ENCODE measurements at regions not wholly inside any gene's neighbourhood (a gene's known extent, or its start where the extent isn't known, plus 50 kb on each side); places are given as distances from the start of the nearest gene placed in this dataset.

- Histone ChIP-seq H2AFZ (no peak overlapping the region), H3K9me3 (ENCODE audit: insufficient read depth, low read depth) (no peaks in the 10 kb centered on the region), H3K9me2 (ENCODE audit: insufficient read depth) (no peaks in the 10 kb centered on the region), H3K79me2 (ENCODE audit: low read depth) (no peaks in the 10 kb centered on the region), H3K27ac (no peak overlapping the region), H3K36me3 (ENCODE audit: low read depth) (no peaks in the 10 kb centered on the region), H4K20me1 (ENCODE audit: insufficient read depth) (no peaks in the 10 kb centered on the region; the same call in 1 of the 2 replicates), H3K4me2 (no peak overlapping the region), H3K4me1 (replicated peaks; ENCODE audit: insufficient read depth) (no peaks in the 10 kb centered on the region), H3F3A (ENCODE audit: insufficient read depth, low read depth) (no peaks in the 10 kb centered on the region), H3K4me3 (no peak overlapping the region), H3K27me3 (ENCODE audit: insufficient read depth, low read depth) (peaks cover 15% of the 10 kb centered on the region; the same call in 1 of the 2 replicates)
- BruUV-seq (replicated peaks), result no TSS peak
- ChIA-PET POLR2A (ENCODE audit: unreplicated experiment) (no interaction called here), CTCF (no interaction called here)
- DNase-seq, result no peak
- intact Hi-C loops (cut with micrococcal nuclease; ENCODE audit: unreplicated experiment), result no loop called here
- TF ChIP-seq EZH2 (IDR thresholded peaks at IDR 0.05; ENCODE audit: low read depth) (no peak), CTCF (conservative IDR thresholded peaks at IDR 0.05) (no peak)
Observed at GRCh38 chr2:122144884-122145283, 389.4 kb downstream of the TSN start.

GRCh38 chr2:122145856-122146255 lies 390.4 kb downstream of the TSN start:
- H2AFZ ChIP-seq, result no peak overlapping the region
- H3F3A ChIP-seq (ENCODE audit: insufficient read depth, low read depth), result no peaks in the 10 kb centered on the region
- POLR2A ChIA-PET (ENCODE audit: unreplicated experiment), result no interaction called here
- no peak overlapping the region for H3K4me2 ChIP-seq
- H3K4me3 ChIP-seq, result no peak overlapping the region
- intact Hi-C loops (cut with micrococcal nuclease; ENCODE audit: unreplicated experiment), result no loop called here
- H3K36me3 ChIP-seq (ENCODE audit: low read depth), result no peaks in the 10 kb centered on the region
- TF ChIP-seq CTCF (conservative IDR thresholded peaks at IDR 0.05) (no peak), EZH2 (IDR thresholded peaks at IDR 0.05; ENCODE audit: low read depth) (no peak)
- BruUV-seq (replicated peaks), result no TSS peak
- no peaks in the 10 kb centered on the region; the same call in 1 of the 2 replicates for H4K20me1 ChIP-seq (ENCODE audit: insufficient read depth)
- DNase-seq, result no peak
- no peaks in the 10 kb centered on the region for H3K4me1 ChIP-seq (replicated peaks; ENCODE audit: insufficient read depth)
- no peaks in the 10 kb centered on the region for H3K9me2 ChIP-seq (ENCODE audit: insufficient read depth)
- H3K27me3 ChIP-seq (ENCODE audit: insufficient read depth, low read depth), result peaks cover 13% of the 10 kb centered on the region; the same call in 1 of the 2 replicates
- no peak overlapping the region for H3K27ac ChIP-seq
- no peaks in the 10 kb centered on the region for H3K9me3 ChIP-seq (ENCODE audit: insufficient read depth, low read depth)
- CTCF ChIA-PET, result no interaction called here
- no peaks in the 10 kb centered on the region for H3K79me2 ChIP-seq (ENCODE audit: low read depth)

- H3K9me3 ChIP-seq (ENCODE audit: insufficient read depth, low read depth), result no peaks in the 10 kb centered on the region
- H2AFZ ChIP-seq, result no peak overlapping the region
- BruUV-seq (replicated peaks), result no TSS peak
- no peaks in the 10 kb centered on the region for H3K36me3 ChIP-seq (ENCODE audit: low read depth)
- TF ChIP-seq CTCF (conservative IDR thresholded peaks at IDR 0.05), result no peak
- no peak for TF ChIP-seq EZH2 (IDR thresholded peaks at IDR 0.05; ENCODE audit: low read depth)
- H3K4me2 ChIP-seq, result no peak overlapping the region
- no peak overlapping the region for H3K4me3 ChIP-seq
- intact Hi-C loops (cut with micrococcal nuclease; ENCODE audit: unreplicated experiment), result no loop called here
- no peaks in the 10 kb centered on the region; the same call in 1 of the 2 replicates for H4K20me1 ChIP-seq (ENCODE audit: insufficient read depth)
- CTCF ChIA-PET, result no interaction called here
- H3K27me3 ChIP-seq (ENCODE audit: insufficient read depth, low read depth), result peaks cover 16% of the 10 kb centered on the region; the same call in 1 of the 2 replicates
- DNase-seq, result no peak
- H3K9me2 ChIP-seq (ENCODE audit: insufficient read depth), result no peaks in the 10 kb centered on the region
- no peak overlapping the region for H3K27ac ChIP-seq
- POLR2A ChIA-PET (ENCODE audit: unreplicated experiment), result no interaction called here
- H3F3A ChIP-seq (ENCODE audit: insufficient read depth, low read depth), result no peaks in the 10 kb centered on the region
- no peaks in the 10 kb centered on the region for H3K79me2 ChIP-seq (ENCODE audit: low read depth)
- no peaks in the 10 kb centered on the region for H3K4me1 ChIP-seq (replicated peaks; ENCODE audit: insufficient read depth)
Observed at GRCh38 chr2:122148128-122148767, 392.8 kb downstream of the TSN start.

Measured in PC-9 (cell line).